Activated naive CD4-positive, alpha-beta T cell treated with anti-CD3 and anti-CD28 coated beads, Interleukin-2, amount 50 U/mL, for 16 hours (primary cell): ENCODE measurements at regions not wholly inside any gene's neighbourhood (a gene's known extent, or its start where the extent isn't known, plus 50 kb on each side); places are given as distances from the start of the nearest gene placed in this dataset.
"Not testable (repeated sequence)": the region's sequence is repeated elsewhere in the genome, so short reads cannot be mapped to it uniquely, and the experiment has no call there.

Source experiments
- DNase-seq: peaks from one replicate; pipeline ENCODE4 v3.0.0-alpha.2; 2020

GRCh38 chr3:135412475-135412874 is 553.1 kb upstream of the PPP2R3A start:
- DNase-seq = no peak

GRCh38 chr3:135416182-135416581 is 549.3 kb upstream of the PPP2R3A start:
- DNase-seq = no peak

GRCh38 chr3:135419155-135419554 is 546.4 kb upstream of the PPP2R3A start:
- DNase-seq = no peak

GRCh38 chr3:135426508-135426907 is 539.0 kb upstream of the PPP2R3A start:
- no peak for DNase-seq

- no peak for DNase-seq
Observed at GRCh38 chr3:135432402-135432801, 533.1 kb upstream of the PPP2R3A start.

GRCh38 chr3:135438889-135439597 is 526.5 kb upstream of the PPP2R3A start:
- not testable (repeated sequence) for DNase-seq

GRCh38 chr3:135439632-135440031 is 525.9 kb upstream of the PPP2R3A start:
- not testable (repeated sequence) for DNase-seq

- no peak for DNase-seq
Observed at GRCh38 chr3:135440233-135440632, 525.3 kb upstream of the PPP2R3A start.

- DNase-seq = no peak
Observed at GRCh38 chr3:135440746-135441145, 524.8 kb upstream of the PPP2R3A start.

GRCh38 chr3:135444058-135444457 is 521.5 kb upstream of the PPP2R3A start:
- no peak for DNase-seq

- no peak for DNase-seq
Observed at GRCh38 chr3:135447483-135447882, 518.0 kb upstream of the PPP2R3A start.

GRCh38 chr3:135448520-135448919 is 517.0 kb upstream of the PPP2R3A start:
- DNase-seq = no peak

- DNase-seq = no peak
Observed at GRCh38 chr3:135449046-135449445, 516.5 kb upstream of the PPP2R3A start.

GRCh38 chr3:135451037-135451785 is 514.3 kb upstream of the PPP2R3A start:
- DNase-seq = no peak

- DNase-seq = no peak
Observed at GRCh38 chr3:135452881-135453280, 512.6 kb upstream of the PPP2R3A start.

- DNase-seq = no peak
Observed at GRCh38 chr3:135453326-135453725, 512.2 kb upstream of the PPP2R3A start.

- DNase-seq = no peak
Observed at GRCh38 chr3:135454890-135455289, 510.6 kb upstream of the PPP2R3A start.

GRCh38 chr3:135456108-135456790 is 509.3 kb upstream of the PPP2R3A start:
- no peak for DNase-seq

- DNase-seq = no peak
Observed at GRCh38 chr3:135458541-135459322, 506.8 kb upstream of the PPP2R3A start.

- DNase-seq = no peak
Observed at GRCh38 chr3:135460273-135460672, 505.3 kb upstream of the PPP2R3A start.

- no peak for DNase-seq
Observed at GRCh38 chr3:135471911-135472310, 493.6 kb upstream of the PPP2R3A start.

- DNase-seq = no peak
Observed at GRCh38 chr3:135473449-135473848, 492.1 kb upstream of the PPP2R3A start.

GRCh38 chr3:135487261-135487660 is 478.3 kb upstream of the PPP2R3A start:
- no peak for DNase-seq
